Endothelial cell of umbilical vein (primary cell): ENCODE measurements at regions not wholly inside any gene's neighbourhood (a gene's known extent, or its start where the extent isn't known, plus 50 kb on each side); places are given as distances from the start of the nearest gene placed in this dataset.

Experiments
- BruUV-seq: library from RNA; stranded (reverse); fragments of 400-500 nt; replicated peaks from 2 replicates; lab custom pipeline; 2021; lab: Mats Ljungman, UMichigan
- CTCF ChIA-PET: fragments of 300-600, 350-600 bp; sonication (Branson Sonifier 250); formaldehyde crosslinking; loops from one replicate; lab custom pipeline; 2021; ENCODE audit warnings: antibody characterized with exemption, inconsistent platforms; lab: Charles Lee
- POLR2A ChIA-PET: fragments of 300-600, 350-600 bp; sonication (Branson Sonifier 250); formaldehyde crosslinking; loops from one replicate; lab custom pipeline; 2021; ENCODE audit warnings: antibody characterized with exemption, inconsistent platforms; lab: Charles Lee
- DNase-seq: peaks from one replicate; pipeline ENCODE4 v3.0.0-alpha.2; 2011; ENCODE audit warnings: low read depth, low spot score
- FAIRE-seq: peaks from 2 replicates; lab custom pipeline; 2011; peaks lifted over from hg19 to GRCh38; lab: Jason Lieb, UNC
- H2AFZ ChIP-seq: 2 replicates; pipeline ENCODE4 v1.6.0; 2012; ENCODE audit warnings: low read depth, low read length, control low read depth, inconsistent platforms
- H3K27ac ChIP-seq: 2 replicates; pipeline ENCODE4 v1.5.1; 2011; ENCODE audit warnings: low read depth, mild to moderate bottlenecking, control low read depth, low read length, moderate library complexity; ENCODE audit not compliant: insufficient read depth
- H3K27me3 ChIP-seq, 2 experiments: 2 replicates each; pipeline versions ENCODE4 v1.6.0 to v1.6.1; 2011; ENCODE audit warnings: low read length in 2 of 2, mixed read lengths in 1 of 2; ENCODE audit not compliant: control insufficient read depth in 2 of 2, insufficient read depth in 2 of 2
- H3K36me3 ChIP-seq, 2 experiments: 2 replicates in 1 of 2; 3 replicates in 1 of 2; pipeline ENCODE4 v1.5.1; 2011; ENCODE audit warnings: low read length in 2 of 2, mild to moderate bottlenecking in 1 of 2, moderate library complexity in 1 of 2; ENCODE audit not compliant: control insufficient read depth in 2 of 2, insufficient read depth in 2 of 2; ENCODE audit errors: extremely low read depth in 1 of 2
- H3K4me1 ChIP-seq: 3 replicates; pipeline ENCODE4 v1.5.1; 2011; ENCODE audit warnings: mild to moderate bottlenecking, low read length; ENCODE audit not compliant: control insufficient read depth, insufficient read depth; ENCODE audit errors: extremely low read depth
- H3K4me2 ChIP-seq: 2 replicates; pipeline ENCODE4 v1.6.1; 2011; ENCODE audit warnings: low read length, control low read depth, mixed read lengths; ENCODE audit not compliant: insufficient read depth
- H3K4me3 ChIP-seq, 3 experiments: fragments of 200-600 bp in 1 of 3; sonication (generic), shearing (Covaris generic) in 1 of 3; replicated peaks in 1 of 3; 2 replicates each; pipeline ENCODE4 v1.5.1; 2011 to 2016; ENCODE audit warnings: control low read depth in 3 of 3, low read length in 3 of 3, mild to moderate bottlenecking in 2 of 3, inconsistent platforms in 1 of 3, low read depth in 1 of 3, moderate library complexity in 1 of 3; ENCODE audit not compliant: insufficient read depth in 1 of 3
- H3K79me2 ChIP-seq: 2 replicates; pipeline ENCODE4 v1.6.0; 2012; ENCODE audit warnings: low read length, inconsistent platforms; ENCODE audit not compliant: control insufficient read depth, insufficient read depth
- H3K9ac ChIP-seq: replicated peaks from 2 replicates; pipeline ENCODE3; 2011; ENCODE audit warnings: low read length, control low read depth; ENCODE audit not compliant: insufficient read depth; ENCODE audit errors: extremely low read depth
- H3K9me1 ChIP-seq: replicated peaks from 3 replicates; pipeline ENCODE4 v1.6.0; 2011; ENCODE audit warnings: mild to moderate bottlenecking, low read length; ENCODE audit not compliant: control insufficient read depth, insufficient read depth; ENCODE audit errors: extremely low read depth
- H3K9me3 ChIP-seq: replicated peaks from 2 replicates; pipeline ENCODE4 v1.5.1; 2012; ENCODE audit warnings: low read length, inconsistent platforms; ENCODE audit not compliant: control insufficient read depth, insufficient read depth
- H4K20me1 ChIP-seq: replicated peaks from 2 replicates; pipeline ENCODE3; 2011; ENCODE audit warnings: mild to moderate bottlenecking, low read length; ENCODE audit not compliant: control insufficient read depth, insufficient read depth; ENCODE audit errors: extremely low read depth
- EZH2 ChIP-seq: IDR thresholded peaks from 2 replicates; pipeline ENCODE4 v1.6.1; 2012; ENCODE audit warnings: borderline replicate concordance, low read depth, mild to moderate bottlenecking, moderate library complexity, low read length, inconsistent platforms; ENCODE audit not compliant: severe bottlenecking
- FOS ChIP-seq: IDR thresholded peaks from 2 replicates; pipeline ENCODE4 v1.6.1; 2011; ENCODE audit warnings: mild to moderate bottlenecking, low read length, moderate library complexity, borderline replicate concordance; ENCODE audit not compliant: insufficient read depth
- GATA2 ChIP-seq: IDR thresholded peaks from 2 replicates; pipeline ENCODE4 v1.7.0; 2011; ENCODE audit warnings: low read depth, mild to moderate bottlenecking, moderate library complexity, mixed read lengths, low read length; ENCODE audit not compliant: insufficient read length, insufficient read depth
- JUN ChIP-seq: IDR thresholded peaks from 2 replicates; pipeline ENCODE4 v1.6.1; 2011; ENCODE audit warnings: borderline replicate concordance, low read depth; ENCODE audit not compliant: insufficient read length, insufficient read depth
- MYC ChIP-seq: IDR thresholded peaks from one replicate; pipeline ENCODE4 v1.6.1; 2011; ENCODE audit warnings: mild to moderate bottlenecking, low read depth, low read length
- POLR2A ChIP-seq: IDR thresholded peaks from 2 replicates; pipeline ENCODE4 v1.6.1; 2012; ENCODE audit warnings: low read depth, mild to moderate bottlenecking, control low read depth, low read length
- POLR2AphosphoS5 ChIP-seq: IDR thresholded peaks from 2 replicates; pipeline ENCODE4 v1.6.1; 2012; ENCODE audit warnings: low read depth, mild to moderate bottlenecking, control low read depth, low read length, moderate library complexity; ENCODE audit not compliant: insufficient read depth
- dilution Hi-C: fragments of 300-500 bp; cut with MboI; formaldehyde crosslinking; loops from one replicate; pipeline ENCODE4 v1.15.0; 2019; ENCODE audit warnings: low sequenced_read_pairs; ENCODE audit not compliant: extremely low pct_ligation_motif_present
- intact Hi-C: fragments of 100-400 bp; cut with micrococcal nuclease; formaldehyde crosslinking; loops from one replicate; pipeline ENCODE4 v1.10.0; 2022
- TF ChIP-seq, protein P1 (sequence below), 2 donors: IDR thresholded peaks; 1 replicate in 1 of 2; 2 replicates in 1 of 2; pipeline ENCODE4 v1.5.1; 2011; ENCODE audit warnings: low read length in 2 of 2, mild to moderate bottlenecking in 2 of 2, moderate library complexity in 2 of 2, control low read depth in 1 of 2, inconsistent platforms in 1 of 2, low read depth in 1 of 2; ENCODE audit not compliant: insufficient read depth in 1 of 2; ENCODE audit errors: extremely low read depth in 1 of 2
- TF ChIP-seq, protein P2 (sequence below): IDR thresholded peaks from 2 replicates; pipeline ENCODE4 v1.6.1; 2011; ENCODE audit not compliant: insufficient read depth, insufficient read length

DNA sequence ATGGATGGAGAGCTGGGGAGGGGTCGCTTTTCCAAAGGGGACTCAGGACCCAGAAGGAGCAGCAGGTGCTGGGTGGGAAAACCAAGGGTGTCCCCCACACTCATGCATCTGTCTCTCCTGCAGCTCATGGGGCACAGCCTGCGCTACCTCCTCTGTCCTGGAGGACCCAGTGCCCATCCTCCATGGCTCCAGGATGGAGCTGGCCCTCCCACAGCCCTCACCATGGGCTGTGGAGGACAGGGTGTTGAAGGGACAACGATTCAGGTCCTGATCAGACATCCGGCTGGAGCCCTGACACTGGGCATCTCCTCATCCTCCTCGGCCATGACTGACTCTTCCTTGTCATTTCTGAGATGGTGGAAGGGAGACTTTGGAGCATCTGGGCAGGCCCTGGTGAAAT is 97.9 kb upstream of the SULF2 start:
- H4K20me1 ChIP-seq, result no peaks in the 10 kb centered on the region
- no peak for DNase-seq
- ChIA-PET POLR2A (no interaction called here), CTCF (interaction anchor here (1.4 to 1.7 kb wide), 3 partner anchors 12 to 737 kb away, joined by 3 to 4 read pairs (median 4); no protein-coding TSS in a partner anchor)
- intact Hi-C loops, result no loop called here
- no peak for FAIRE-seq
- no peak overlapping the region for H3K4me3 ChIP-seq
- no peak overlapping the region for H2AFZ ChIP-seq
- H3K79me2 ChIP-seq, result no peaks in the 10 kb centered on the region
- H3K27ac ChIP-seq, result no peak overlapping the region
- peaks cover 17% of the 10 kb centered on the region for H3K4me1 ChIP-seq
- H3K9me3 ChIP-seq, result no peaks in the 10 kb centered on the region
- H3K27me3 ChIP-seq, result no peaks in the 10 kb centered on the region
- H3K9ac ChIP-seq, result no peak overlapping the region
- TF ChIP-seq GATA2 (no peak), POLR2AphosphoS5 (no peak), EZH2 (no peak), POLR2A (no peak), MYC (no peak), FOS (no peak), JUN (no peak)
- TF ChIP-seq, protein P1, sequence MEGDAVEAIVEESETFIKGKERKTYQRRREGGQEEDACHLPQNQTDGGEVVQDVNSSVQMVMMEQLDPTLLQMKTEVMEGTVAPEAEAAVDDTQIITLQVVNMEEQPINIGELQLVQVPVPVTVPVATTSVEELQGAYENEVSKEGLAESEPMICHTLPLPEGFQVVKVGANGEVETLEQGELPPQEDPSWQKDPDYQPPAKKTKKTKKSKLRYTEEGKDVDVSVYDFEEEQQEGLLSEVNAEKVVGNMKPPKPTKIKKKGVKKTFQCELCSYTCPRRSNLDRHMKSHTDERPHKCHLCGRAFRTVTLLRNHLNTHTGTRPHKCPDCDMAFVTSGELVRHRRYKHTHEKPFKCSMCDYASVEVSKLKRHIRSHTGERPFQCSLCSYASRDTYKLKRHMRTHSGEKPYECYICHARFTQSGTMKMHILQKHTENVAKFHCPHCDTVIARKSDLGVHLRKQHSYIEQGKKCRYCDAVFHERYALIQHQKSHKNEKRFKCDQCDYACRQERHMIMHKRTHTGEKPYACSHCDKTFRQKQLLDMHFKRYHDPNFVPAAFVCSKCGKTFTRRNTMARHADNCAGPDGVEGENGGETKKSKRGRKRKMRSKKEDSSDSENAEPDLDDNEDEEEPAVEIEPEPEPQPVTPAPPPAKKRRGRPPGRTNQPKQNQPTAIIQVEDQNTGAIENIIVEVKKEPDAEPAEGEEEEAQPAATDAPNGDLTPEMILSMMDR (IDR thresholded peaks at IDR 0.05; ENCODE audit: extremely low read depth in 1 of 2, insufficient read depth in 1 of 2, low read depth in 1 of 2, low read length in 2 of 2), result no peak
- TF ChIP-seq, protein P2, sequence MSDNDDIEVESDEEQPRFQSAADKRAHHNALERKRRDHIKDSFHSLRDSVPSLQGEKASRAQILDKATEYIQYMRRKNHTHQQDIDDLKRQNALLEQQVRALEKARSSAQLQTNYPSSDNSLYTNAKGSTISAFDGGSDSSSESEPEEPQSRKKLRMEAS, result no peak
- H3K4me2 ChIP-seq, result no peak overlapping the region
- dilution Hi-C loops, result no loop called here
- no peaks in the 10 kb centered on the region for H3K9me1 ChIP-seq
- BruUV-seq, result no TSS peak
- no peaks in the 10 kb centered on the region for H3K36me3 ChIP-seq
